Gastroesophageal sphincter (tissue), 3 donors: ENCODE measurements at regions not wholly inside any gene's neighbourhood (a gene's known extent, or its start where the extent isn't known, plus 50 kb on each side); places are given as distances from the start of the nearest gene placed in this dataset.

Experiments
- EP300 ChIP-seq: sonication (generic); formaldehyde crosslinking; IDR thresholded peaks from one replicate; pipeline ENCODE4 v1.6.1; 2017; ENCODE audit warnings: antibody characterized with exemption, mild to moderate bottlenecking
- POLR2A ChIP-seq, 2 donors: fragments of 450-650 bp; IDR thresholded peaks; one replicate each; pipeline ENCODE4 v1.6.1; 2017; ENCODE audit warnings: antibody characterized with exemption in 2 of 2, mild to moderate bottlenecking in 2 of 2, moderate library complexity in 1 of 2
- POLR2AphosphoS5 ChIP-seq: sonication (generic); formaldehyde crosslinking; IDR thresholded peaks from one replicate; pipeline ENCODE4 v1.6.1; 2017; ENCODE audit warnings: antibody characterized with exemption
- TF ChIP-seq, protein P1 (sequence below), 4 experiments: fragments of 200-600 bp in 2 of 4; fragments of 450-650 bp in 2 of 4; sonication (generic) in 1 of 4; IDR thresholded peaks; one replicate each; pipeline ENCODE4 v1.5.1; 2017 to 2019; ENCODE audit warnings: antibody characterized with exemption in 4 of 4, mild to moderate bottlenecking in 2 of 4, moderate library complexity in 2 of 4

DNA sequence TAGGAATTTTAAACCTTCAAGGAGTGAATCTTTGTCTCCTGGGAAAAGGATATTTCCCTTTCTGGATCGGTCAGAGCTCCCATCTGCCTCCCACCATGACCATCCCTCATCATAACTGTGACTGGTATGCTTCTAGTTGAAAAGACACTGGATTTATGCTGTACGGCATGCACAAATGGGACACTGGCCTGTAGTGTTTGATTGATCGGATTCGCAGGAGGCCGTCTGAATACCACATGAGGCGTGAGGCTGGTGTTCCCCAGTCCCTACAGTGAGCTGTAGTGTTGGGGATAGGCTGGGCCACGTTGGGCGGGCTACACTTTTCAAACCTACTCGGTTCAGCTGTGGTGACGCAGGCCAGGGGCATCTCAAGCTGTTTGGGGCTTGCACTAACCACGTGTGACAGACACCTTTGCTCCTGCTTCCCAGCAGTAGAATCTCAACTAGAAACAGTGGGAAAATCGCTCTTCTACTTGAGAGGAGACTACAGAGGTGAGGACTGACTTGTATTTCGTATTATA is 101.8 kb downstream of the MID1IP1 start:
- TF ChIP-seq, protein P1, sequence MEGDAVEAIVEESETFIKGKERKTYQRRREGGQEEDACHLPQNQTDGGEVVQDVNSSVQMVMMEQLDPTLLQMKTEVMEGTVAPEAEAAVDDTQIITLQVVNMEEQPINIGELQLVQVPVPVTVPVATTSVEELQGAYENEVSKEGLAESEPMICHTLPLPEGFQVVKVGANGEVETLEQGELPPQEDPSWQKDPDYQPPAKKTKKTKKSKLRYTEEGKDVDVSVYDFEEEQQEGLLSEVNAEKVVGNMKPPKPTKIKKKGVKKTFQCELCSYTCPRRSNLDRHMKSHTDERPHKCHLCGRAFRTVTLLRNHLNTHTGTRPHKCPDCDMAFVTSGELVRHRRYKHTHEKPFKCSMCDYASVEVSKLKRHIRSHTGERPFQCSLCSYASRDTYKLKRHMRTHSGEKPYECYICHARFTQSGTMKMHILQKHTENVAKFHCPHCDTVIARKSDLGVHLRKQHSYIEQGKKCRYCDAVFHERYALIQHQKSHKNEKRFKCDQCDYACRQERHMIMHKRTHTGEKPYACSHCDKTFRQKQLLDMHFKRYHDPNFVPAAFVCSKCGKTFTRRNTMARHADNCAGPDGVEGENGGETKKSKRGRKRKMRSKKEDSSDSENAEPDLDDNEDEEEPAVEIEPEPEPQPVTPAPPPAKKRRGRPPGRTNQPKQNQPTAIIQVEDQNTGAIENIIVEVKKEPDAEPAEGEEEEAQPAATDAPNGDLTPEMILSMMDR (IDR thresholded peaks at IDR 0.05): no peak
- TF ChIP-seq POLR2A (IDR thresholded peaks at IDR 0.05) (no peak), POLR2AphosphoS5 (no peak), EP300 (no peak)
